CD4-positive, alpha-beta T cell (primary cell): ENCODE measurements at regions not wholly inside any gene's neighbourhood (a gene's known extent, or its start where the extent isn't known, plus 50 kb on each side); places are given as distances from the start of the nearest gene placed in this dataset.

Source experiments
- ATAC-seq: fragments of 200-7000 bp; cut with Tn5 transposase; one replicate; pipeline ENCODE4 v1.10.0; 2022; ENCODE audit warnings: mild to moderate bottlenecking; ENCODE audit not compliant: poor library complexity
- CTCF ChIA-PET: fragments of 350-600 bp; sonication (Branson Sonifier 250); formaldehyde crosslinking; loops from one replicate; lab custom pipeline; 2021; ENCODE audit warnings: antibody characterized with exemption, inconsistent platforms; lab: Charles Lee
- POLR2A ChIA-PET: fragments of 350-600 bp; sonication (Branson Sonifier 250); formaldehyde crosslinking; loops from one replicate; lab custom pipeline; 2021; ENCODE audit warnings: antibody characterized with exemption, inconsistent platforms; lab: Charles Lee
- DNase-seq, 14 experiments: peaks; one replicate each; pipeline ENCODE4 v3.0.0-alpha.2; 2013 to 2020; ENCODE audit warnings: mixed read lengths in 2 of 14
- H3K27ac ChIP-seq, 2 donors: one replicate each; pipeline versions ENCODE4 v1.5.1 to v1.7.0; 2013; ENCODE audit warnings: low read length in 2 of 2, low read depth in 1 of 2, mild to moderate bottlenecking in 1 of 2
- H3K27me3 ChIP-seq, 2 experiments: 1 replicate in 1 of 2; 2 replicates in 1 of 2; pipeline versions ENCODE4 v1.6.1 to v1.7.0; 2013; ENCODE audit warnings: low read length in 2 of 2, control low read depth in 1 of 2, mild to moderate bottlenecking in 1 of 2, moderate library complexity in 1 of 2; ENCODE audit not compliant: insufficient read depth in 2 of 2, control insufficient read depth in 1 of 2
- H3K36me3 ChIP-seq: one replicate; pipeline ENCODE4 v1.6.1; 2013; ENCODE audit warnings: low read length, control low read depth; ENCODE audit not compliant: insufficient read depth
- H3K4me1 ChIP-seq: one replicate; pipeline ENCODE4 v1.6.1; 2013; ENCODE audit warnings: low read length, control low read depth; ENCODE audit not compliant: insufficient read depth
- H3K4me3 ChIP-seq: one replicate; pipeline ENCODE4 v1.5.1; 2013; ENCODE audit warnings: mild to moderate bottlenecking, low read length, moderate library complexity
- H3K9me3 ChIP-seq, 2 experiments: 1 replicate in 1 of 2; 2 replicates in 1 of 2; pipeline versions ENCODE4 v1.6.1 to v1.7.0; 2013; ENCODE audit warnings: low read length in 2 of 2, mild to moderate bottlenecking in 2 of 2, control low read depth in 1 of 2, moderate library complexity in 1 of 2; ENCODE audit not compliant: control insufficient read depth in 1 of 2, insufficient read depth in 1 of 2
- H3K27ac Mint-ChIP-seq: one replicate; pipeline ENCODE4 v1.8.0; 2020; ENCODE audit warnings: mixed read lengths
- H3K27me3 Mint-ChIP-seq: one replicate; pipeline ENCODE4 v1.8.0; 2021; ENCODE audit warnings: mixed read lengths
- H3K36me3 Mint-ChIP-seq: one replicate; pipeline ENCODE4 v1.8.0; 2021; ENCODE audit warnings: low read depth, mixed read lengths
- H3K4me1 Mint-ChIP-seq: one replicate; pipeline ENCODE4 v1.8.0; 2021; ENCODE audit warnings: low read depth, mixed read lengths
- H3K4me3 Mint-ChIP-seq: one replicate; pipeline ENCODE4 v1.8.0; 2020; ENCODE audit warnings: mild to moderate bottlenecking, mixed read lengths
- H3K9me3 Mint-ChIP-seq: one replicate; pipeline ENCODE4 v1.8.0; 2020; ENCODE audit warnings: mixed read lengths
- CTCF ChIP-seq: fragments of 200-600 bp; IDR thresholded peaks from one replicate; pipeline ENCODE4 v1.8.0; 2022; ENCODE audit warnings: antibody characterized with exemption, mild to moderate bottlenecking
- intact Hi-C, 2 experiments: fragments of 100-400 bp; cut with DNase I in 1 of 2; cut with micrococcal nuclease in 1 of 2; formaldehyde crosslinking; loops; one replicate each; pipeline versions ENCODE4 v1.15.1 to v1.9.0; 2023 to 2025; cut with DNase I, micrococcal nuclease

GRCh38 chr10:58462863-58463507 is 49.7 kb upstream of the BICC1 start:
- ATAC-seq = no peak
- CTCF ChIA-PET = no interaction called here
- intact Hi-C loops = no loop called here

More at GRCh38 chr10:58462863-58463507, 49.7 kb upstream of the BICC1 start:
- TF ChIP-seq CTCF = no peak
- Histone ChIP-seq H3K27ac (no peak overlapping the region), H3K4me1 (no peaks in the 10 kb centered on the region), H3K36me3 (no peaks in the 10 kb centered on the region), H3K27me3 (peaks cover 0 to 3% of the 10 kb centered on the region in 2 experiments), H3K4me3 (no peak overlapping the region), H3K9me3 (no peaks in the 10 kb centered on the region)
- DNase-seq = no peak
- Mint-ChIP-seq H3K36me3 (no peaks in the 10 kb centered on the region), H3K9me3 (peaks cover 7% of the 10 kb centered on the region), H3K27me3 (peaks cover 34% of the 10 kb centered on the region), H3K4me3 (no peak overlapping the region), H3K27ac (no peak overlapping the region), H3K4me1 (no peaks in the 10 kb centered on the region)
- POLR2A ChIA-PET = no interaction called here
